Coronary artery (tissue), 2 donors: ENCODE measurements at regions not wholly inside any gene's neighbourhood (a gene's known extent, or its start where the extent isn't known, plus 50 kb on each side); places are given as distances from the start of the nearest gene placed in this dataset.

Source experiments
- DNase-seq: peaks from one replicate; pipeline ENCODE4 v3.0.0-alpha.2; 2017; ENCODE audit warnings: low spot score
- H3K27ac ChIP-seq, 2 donors: fragments of 200-600 bp; sonication (generic); one replicate each; pipeline ENCODE4 v1.5.1; 2016 to 2019
- H3K4me3 ChIP-seq: fragments of 200-600 bp; sonication (generic); 2 replicates; pipeline ENCODE4 v1.5.1; 2016; ENCODE audit warnings: mild to moderate bottlenecking, moderate library complexity
- TF ChIP-seq, protein P1 (sequence below): fragments of 200-600 bp; sonication (generic); IDR thresholded peaks from one replicate; pipeline ENCODE4 v1.5.1; 2019; ENCODE audit warnings: antibody characterized with exemption

DNA sequence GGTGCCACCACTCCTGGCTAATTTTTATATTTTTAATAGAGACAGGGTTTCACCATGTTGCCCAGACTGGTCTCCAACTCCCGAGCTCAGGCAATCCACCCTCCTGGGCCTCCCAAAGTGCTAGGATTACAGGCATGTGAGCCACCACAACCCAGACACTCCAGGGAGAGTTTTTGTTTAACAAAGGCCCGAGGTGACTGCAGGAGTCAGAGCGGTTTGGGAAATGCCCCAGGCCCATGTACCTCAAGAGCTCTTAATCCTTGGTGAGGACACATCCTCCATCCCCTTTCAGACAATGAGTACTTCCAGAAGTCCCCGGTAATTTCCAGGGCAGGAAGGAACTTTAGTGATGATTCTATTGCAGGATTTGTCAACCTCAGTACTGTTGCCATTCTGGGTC lies 176.0 kb downstream of the ESRRB start:
- no peak overlapping the region for H3K4me3 ChIP-seq
- no peak for DNase-seq
- TF ChIP-seq, protein P1, sequence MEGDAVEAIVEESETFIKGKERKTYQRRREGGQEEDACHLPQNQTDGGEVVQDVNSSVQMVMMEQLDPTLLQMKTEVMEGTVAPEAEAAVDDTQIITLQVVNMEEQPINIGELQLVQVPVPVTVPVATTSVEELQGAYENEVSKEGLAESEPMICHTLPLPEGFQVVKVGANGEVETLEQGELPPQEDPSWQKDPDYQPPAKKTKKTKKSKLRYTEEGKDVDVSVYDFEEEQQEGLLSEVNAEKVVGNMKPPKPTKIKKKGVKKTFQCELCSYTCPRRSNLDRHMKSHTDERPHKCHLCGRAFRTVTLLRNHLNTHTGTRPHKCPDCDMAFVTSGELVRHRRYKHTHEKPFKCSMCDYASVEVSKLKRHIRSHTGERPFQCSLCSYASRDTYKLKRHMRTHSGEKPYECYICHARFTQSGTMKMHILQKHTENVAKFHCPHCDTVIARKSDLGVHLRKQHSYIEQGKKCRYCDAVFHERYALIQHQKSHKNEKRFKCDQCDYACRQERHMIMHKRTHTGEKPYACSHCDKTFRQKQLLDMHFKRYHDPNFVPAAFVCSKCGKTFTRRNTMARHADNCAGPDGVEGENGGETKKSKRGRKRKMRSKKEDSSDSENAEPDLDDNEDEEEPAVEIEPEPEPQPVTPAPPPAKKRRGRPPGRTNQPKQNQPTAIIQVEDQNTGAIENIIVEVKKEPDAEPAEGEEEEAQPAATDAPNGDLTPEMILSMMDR, result no peak
- H3K27ac ChIP-seq, result no peak overlapping the region

DNA sequence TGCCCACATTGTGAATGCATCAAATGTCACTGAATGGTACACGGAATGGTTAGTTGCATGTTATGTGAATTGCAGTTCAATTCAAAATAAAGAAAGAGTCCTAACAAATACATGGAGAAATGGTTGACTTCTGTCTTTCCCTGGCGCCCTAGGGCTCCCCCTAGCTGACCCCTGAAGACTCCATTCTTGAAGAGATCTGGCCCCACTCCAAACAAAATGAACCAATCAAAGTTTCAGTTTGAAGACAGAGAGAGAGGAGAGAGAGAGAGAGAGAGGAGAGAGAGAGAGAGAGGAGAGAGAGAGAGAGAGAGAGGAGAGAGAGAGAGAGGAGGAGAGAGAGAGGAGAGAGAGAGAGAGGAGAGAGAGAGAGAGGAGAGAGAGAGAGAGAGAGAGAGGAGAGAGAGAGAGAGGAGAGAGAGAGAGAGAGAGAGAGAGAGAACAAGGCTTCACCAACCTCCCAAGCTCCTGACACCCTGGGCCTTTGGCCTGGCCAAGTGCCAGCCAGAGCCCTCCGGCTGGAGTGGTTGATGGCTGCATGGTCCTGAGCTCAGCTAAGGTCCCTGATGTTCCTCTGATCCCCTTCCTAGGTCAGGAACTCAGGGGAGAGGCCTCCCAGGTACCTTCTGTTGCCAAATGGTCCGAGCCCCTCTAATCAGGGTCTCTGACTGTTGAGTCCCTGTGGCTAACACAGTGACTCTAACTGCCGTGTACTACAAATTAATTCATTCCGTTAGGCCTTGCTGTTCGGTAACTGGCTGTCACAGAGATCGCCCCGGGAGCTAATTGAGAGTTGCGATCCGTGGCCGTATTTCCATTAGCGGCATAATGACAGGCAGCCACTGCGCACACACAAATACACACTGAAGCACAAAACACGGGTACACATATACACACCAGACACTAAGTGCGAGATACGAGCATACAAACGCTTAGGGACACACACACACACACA lies 188.8 kb downstream of the ESRRB start:
- TF ChIP-seq, protein P1, result no peak
- DNase-seq, result no peak

DNA sequence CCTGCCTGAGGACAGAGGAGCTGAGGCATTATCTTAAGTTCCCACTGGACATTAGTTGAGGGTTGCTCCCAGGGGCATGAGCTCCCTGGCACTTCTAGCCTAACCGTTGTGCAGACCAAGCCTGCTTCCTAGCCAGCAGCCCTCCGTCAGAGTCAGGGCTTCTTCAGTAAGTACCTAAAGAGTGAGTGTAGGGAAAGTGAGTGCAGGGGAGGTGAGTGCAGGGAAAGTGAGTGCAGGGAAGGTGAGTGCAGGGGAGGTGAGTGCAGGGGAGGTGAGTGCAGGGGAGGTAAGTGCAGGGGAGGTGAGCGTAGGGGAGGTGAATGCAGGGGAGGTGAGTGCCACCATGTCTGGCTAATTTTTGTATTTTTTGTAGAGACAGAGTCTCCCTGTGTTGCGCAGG lies 190.5 kb downstream of the ESRRB start:
- H3K27ac ChIP-seq, result no peak overlapping the region
- H3K4me3 ChIP-seq, result no peak overlapping the region
- TF ChIP-seq, protein P1, result no peak
- no peak for DNase-seq

More for the DNA sequence above, 188.8 kb downstream of the ESRRB start:
- no peak overlapping the region for H3K27ac ChIP-seq
- H3K4me3 ChIP-seq, result no peak overlapping the region

DNA sequence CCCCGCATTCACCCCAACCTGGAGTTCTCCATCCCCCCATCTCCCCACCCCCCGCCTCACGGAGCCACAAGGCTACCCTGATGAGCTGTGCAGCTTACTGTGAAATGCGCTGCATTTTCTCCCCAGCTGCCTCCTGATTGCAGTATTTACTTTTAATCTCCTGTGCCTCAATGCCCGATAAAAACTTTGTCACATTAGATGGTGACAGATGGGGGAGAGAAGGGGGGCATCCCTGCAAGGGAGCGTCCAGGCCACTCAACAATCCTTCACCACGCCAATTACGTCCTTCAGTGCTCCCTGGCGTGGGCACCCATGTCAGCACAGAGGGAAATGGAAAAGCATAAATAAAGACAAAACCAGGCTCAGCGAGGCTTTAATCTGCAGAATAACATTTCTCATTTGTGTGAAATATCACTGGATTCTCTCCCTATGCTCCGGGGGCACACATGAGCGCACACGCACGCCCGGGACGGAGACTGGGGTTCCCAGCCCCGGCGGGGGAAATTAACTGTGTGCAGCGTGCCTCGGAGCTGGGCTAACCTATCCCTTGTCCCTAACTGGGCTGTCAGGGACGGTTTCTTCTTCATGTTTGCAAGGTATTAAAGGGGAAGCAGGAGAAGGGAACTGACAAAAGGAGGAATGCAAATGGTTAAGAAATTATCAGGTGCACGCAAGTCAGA lies 186.7 kb upstream of the VASH1 start:
- Histone ChIP-seq H3K27ac (no peak overlapping the region), H3K4me3 (no peak overlapping the region)
- TF ChIP-seq, protein P1, result no peak
- DNase-seq, result no peak

DNA sequence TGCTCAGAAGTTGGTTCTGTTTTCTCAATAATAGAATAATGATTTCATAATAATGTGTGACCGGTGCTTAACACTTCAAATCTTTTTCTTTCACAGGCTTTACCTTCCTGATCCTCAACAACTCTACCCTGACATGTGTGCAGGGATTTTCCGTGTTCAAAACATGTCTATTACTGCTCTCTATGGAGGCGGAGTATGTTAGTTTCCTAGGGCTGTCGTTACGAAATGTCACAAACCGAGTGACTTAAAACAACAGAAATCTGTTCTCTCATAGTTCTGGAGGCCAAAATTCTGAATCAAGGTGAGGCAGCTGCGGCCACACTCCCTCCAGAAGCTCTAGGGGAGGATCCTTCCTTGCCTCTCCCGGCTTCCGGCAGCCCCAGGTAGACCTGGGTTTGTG lies 186.2 kb upstream of the VASH1 start:
- Histone ChIP-seq H3K4me3 (no peak overlapping the region), H3K27ac (no peak overlapping the region)
- DNase-seq, result no peak
- TF ChIP-seq, protein P1, result no peak

DNA sequence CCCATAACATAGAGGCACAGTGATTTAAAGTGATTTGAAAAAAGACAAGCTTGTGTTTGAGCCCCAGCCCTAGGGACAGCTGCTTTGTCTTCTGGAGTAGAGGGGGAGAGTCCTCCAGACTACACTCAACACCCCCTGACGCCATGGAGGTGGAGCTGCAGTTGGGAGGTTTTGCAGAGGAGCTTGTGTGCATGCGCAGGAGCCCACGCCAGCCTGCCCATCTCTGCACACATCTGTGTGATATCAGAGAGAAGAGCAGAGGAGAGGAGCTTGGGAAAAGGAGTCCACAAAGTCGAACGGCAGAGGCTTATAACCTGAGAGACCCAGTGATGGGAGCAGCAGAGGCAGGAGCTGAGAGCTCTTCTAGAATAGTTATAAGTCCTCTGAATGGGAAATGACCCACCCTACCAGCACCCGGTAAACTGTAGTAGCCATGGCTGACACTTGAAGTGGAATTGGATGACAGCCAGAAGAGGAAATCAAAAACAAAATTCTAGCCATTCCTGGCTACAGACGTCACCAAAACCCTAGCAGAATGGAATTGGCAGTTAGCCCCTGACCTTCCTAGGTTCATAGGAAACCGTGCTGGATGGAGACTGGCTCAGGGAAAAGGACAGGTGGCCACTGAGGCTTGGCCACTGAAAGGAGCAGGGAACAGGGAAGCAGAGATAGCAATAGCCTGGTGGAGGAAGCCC lies 185.1 kb upstream of the VASH1 start:
- no peak overlapping the region for H3K27ac ChIP-seq
- no peak for DNase-seq
- TF ChIP-seq, protein P1, result no peak
- H3K4me3 ChIP-seq, result no peak overlapping the region
